ENCODE measurements at regions not wholly inside any gene's neighbourhood (a gene's known extent, or its start where the extent isn't known, plus 50 kb on each side); places are given as distances from the start of the nearest gene placed in this dataset.
"Not testable (repeated sequence)": the region's sequence is repeated elsewhere in the genome, so short reads cannot be mapped to it uniquely, and the experiment has no call there.

GRCh38 chr15:20625469-20625868, 83.9 kb upstream of the GOLGA6L6 start:
- not testable (repeated sequence) for TF ChIP-seq CTCF (IDR thresholded peaks at IDR 0.05; ENCODE audit: low read length); EZH2phosphoT487 (IDR thresholded peaks at IDR 0.05; ENCODE audit: low read length); EZH2 (optimal IDR thresholded peaks at IDR 0.05; ENCODE audit: low read depth, low read length)

All from MM.1S (cell line).